ENCODE measurements at regions not wholly inside any gene's neighbourhood (a gene's known extent, or its start where the extent isn't known, plus 50 kb on each side); places are given as distances from the start of the nearest gene placed in this dataset.

DNA sequence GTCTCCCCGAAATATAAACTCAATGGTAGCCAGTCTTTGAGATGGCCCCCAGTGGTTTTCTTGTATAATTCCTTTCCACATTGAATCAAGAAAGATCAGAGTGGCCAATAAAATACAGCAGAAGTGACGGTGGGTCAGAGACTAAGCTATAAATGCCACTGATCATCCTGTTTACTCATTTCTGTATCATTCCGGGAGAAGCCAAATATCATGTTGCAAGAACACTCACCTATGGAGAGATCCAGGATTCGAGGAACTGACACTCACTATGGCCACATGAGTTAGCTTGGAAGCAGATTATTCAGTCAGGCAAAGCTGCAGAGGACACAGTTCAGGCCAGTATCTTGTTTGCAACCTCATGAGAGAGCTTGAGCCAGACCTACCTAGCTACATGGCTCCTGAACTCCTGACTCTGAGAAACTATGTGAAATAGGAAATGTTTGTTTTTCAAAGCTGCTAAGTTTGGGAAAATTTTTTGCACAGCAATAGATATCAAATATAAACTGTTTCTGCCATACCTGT is 132.4 kb upstream of the ADGRF1 start:
- no peak for TF ChIP-seq POLR2A (IDR thresholded peaks at IDR 0.05)
- TF ChIP-seq, protein P1, sequence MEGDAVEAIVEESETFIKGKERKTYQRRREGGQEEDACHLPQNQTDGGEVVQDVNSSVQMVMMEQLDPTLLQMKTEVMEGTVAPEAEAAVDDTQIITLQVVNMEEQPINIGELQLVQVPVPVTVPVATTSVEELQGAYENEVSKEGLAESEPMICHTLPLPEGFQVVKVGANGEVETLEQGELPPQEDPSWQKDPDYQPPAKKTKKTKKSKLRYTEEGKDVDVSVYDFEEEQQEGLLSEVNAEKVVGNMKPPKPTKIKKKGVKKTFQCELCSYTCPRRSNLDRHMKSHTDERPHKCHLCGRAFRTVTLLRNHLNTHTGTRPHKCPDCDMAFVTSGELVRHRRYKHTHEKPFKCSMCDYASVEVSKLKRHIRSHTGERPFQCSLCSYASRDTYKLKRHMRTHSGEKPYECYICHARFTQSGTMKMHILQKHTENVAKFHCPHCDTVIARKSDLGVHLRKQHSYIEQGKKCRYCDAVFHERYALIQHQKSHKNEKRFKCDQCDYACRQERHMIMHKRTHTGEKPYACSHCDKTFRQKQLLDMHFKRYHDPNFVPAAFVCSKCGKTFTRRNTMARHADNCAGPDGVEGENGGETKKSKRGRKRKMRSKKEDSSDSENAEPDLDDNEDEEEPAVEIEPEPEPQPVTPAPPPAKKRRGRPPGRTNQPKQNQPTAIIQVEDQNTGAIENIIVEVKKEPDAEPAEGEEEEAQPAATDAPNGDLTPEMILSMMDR (IDR thresholded peaks at IDR 0.05), result no peak
